GM23338 (cell line): ENCODE measurements at regions not wholly inside any gene's neighbourhood (a gene's known extent, or its start where the extent isn't known, plus 50 kb on each side); places are given as distances from the start of the nearest gene placed in this dataset.
A peak's percentile ranks its signal among the peaks of the same experiment; 100 is the strongest.
"Not testable (repeated sequence)": the region's sequence is repeated elsewhere in the genome, so short reads cannot be mapped to it uniquely, and the experiment has no call there.

Experiments
- ATAC-seq: fragments of 200-7000 bp; cut with Tn5 transposase; 3 replicates; pipeline ENCODE4 v1.9.1; 2020
- DNase-seq: peaks from one replicate; pipeline ENCODE4 v3.0.0-alpha.2; 2015; ENCODE audit warnings: low spot score
- H2AFZ ChIP-seq: fragments of 200-600 bp; sonication (generic); 2 replicates; pipeline ENCODE4 v1.8.0; 2016; ENCODE audit warnings: antibody characterized with exemption, mild to moderate bottlenecking, moderate library complexity
- H3F3A ChIP-seq: fragments of 200-600 bp; sonication (generic); replicated peaks from 2 replicates; pipeline ENCODE4 v1.8.0; 2017; ENCODE audit warnings: antibody characterized with exemption, mixed run types, low read depth
- H3K27ac ChIP-seq: fragments of 200-600 bp; sonication (generic); 2 replicates; pipeline ENCODE4 v1.6.1; 2016; ENCODE audit warnings: low read depth
- H3K27me3 ChIP-seq: fragments of 200-600 bp; sonication (generic); 2 replicates; pipeline ENCODE4 v1.8.0; 2016; ENCODE audit warnings: mild to moderate bottlenecking, mixed run types, moderate library complexity; ENCODE audit not compliant: insufficient read depth
- H3K36me3 ChIP-seq: fragments of 200-600 bp; sonication (generic); 2 replicates; pipeline ENCODE4 v1.8.0; 2016; ENCODE audit warnings: mild to moderate bottlenecking; ENCODE audit not compliant: insufficient read depth
- H3K4me1 ChIP-seq: fragments of 200-600 bp; sonication (generic); 2 replicates; pipeline ENCODE4 v1.8.0; 2016; ENCODE audit warnings: mild to moderate bottlenecking, moderate library complexity; ENCODE audit not compliant: insufficient read depth
- H3K4me2 ChIP-seq: fragments of 200-600 bp; sonication (generic); 2 replicates; pipeline ENCODE4 v1.7.1; 2017; ENCODE audit warnings: mixed run types
- H3K4me3 ChIP-seq: fragments of 200-600 bp; sonication (generic); 2 replicates; pipeline ENCODE4 v1.6.1; 2016; ENCODE audit warnings: mixed run types
- H3K79me2 ChIP-seq: fragments of 200-600 bp; sonication (generic); replicated peaks from 2 replicates; pipeline ENCODE4 v1.8.0; 2017; ENCODE audit warnings: mild to moderate bottlenecking; ENCODE audit not compliant: insufficient read depth
- H3K9me2 ChIP-seq: fragments of 200-600 bp; sonication (generic); 2 replicates; pipeline ENCODE4 v1.8.0; 2017; ENCODE audit not compliant: insufficient read depth
- H4K20me1 ChIP-seq: fragments of 200-600 bp; sonication (generic); replicated peaks from 2 replicates; pipeline ENCODE4 v1.8.0; 2017; ENCODE audit warnings: mild to moderate bottlenecking; ENCODE audit not compliant: insufficient read depth
- H3K27ac Mint-ChIP-seq: 2 replicates; pipeline ENCODE4 v1.8.0; 2020; ENCODE audit warnings: inconsistent platforms, mild to moderate bottlenecking, moderate library complexity, mixed read lengths
- H3K27me3 Mint-ChIP-seq: 3 replicates; pipeline ENCODE4 v1.8.0; 2022; ENCODE audit warnings: low read depth, mild to moderate bottlenecking, moderate library complexity, mixed read lengths, inconsistent platforms; ENCODE audit not compliant: insufficient read depth, poor library complexity
- H3K36me3 Mint-ChIP-seq: 3 replicates; pipeline ENCODE4 v1.8.0; 2021; ENCODE audit warnings: low read depth, mild to moderate bottlenecking, inconsistent platforms, moderate library complexity, mixed read lengths
- H3K4me1 Mint-ChIP-seq: 3 replicates; pipeline ENCODE4 v1.8.0; 2020; ENCODE audit warnings: mild to moderate bottlenecking, inconsistent platforms, mixed read lengths
- H3K4me3 Mint-ChIP-seq: 3 replicates; pipeline ENCODE4 v1.8.0; 2021; ENCODE audit warnings: moderate library complexity, mild to moderate bottlenecking, inconsistent platforms, mixed read lengths
- H3K9me3 Mint-ChIP-seq: 3 replicates; pipeline ENCODE4 v1.8.0; 2020; ENCODE audit warnings: moderate library complexity, mild to moderate bottlenecking, inconsistent platforms, mixed read lengths
- CREB1 ChIP-seq: fragments of 250-450 bp; sonication (Bioruptor Pico); IDR thresholded peaks from 2 replicates; pipeline ENCODE4 v1.5.0; 2020; ENCODE audit warnings: low read depth, mild to moderate bottlenecking, moderate library complexity
- ETS1 ChIP-seq: IDR thresholded peaks from 2 replicates; pipeline ENCODE4 v1.6.1; 2016; ENCODE audit warnings: antibody characterized with exemption
- EZH2 ChIP-seq: fragments of 200-600 bp; sonication (generic); IDR thresholded peaks from one replicate; pipeline ENCODE4 v1.8.0; 2017; ENCODE audit warnings: antibody characterized with exemption, mild to moderate bottlenecking, low read depth; ENCODE audit not compliant: unreplicated experiment
- EZH2phosphoT487 ChIP-seq: fragments of 200-600 bp; sonication (generic); IDR thresholded peaks from one replicate; pipeline ENCODE4 v1.8.1; 2018; ENCODE audit warnings: antibody characterized with exemption; ENCODE audit not compliant: unreplicated experiment
- JUNB ChIP-seq: IDR thresholded peaks from one replicate; pipeline ENCODE4 v1.6.1; 2016; ENCODE audit warnings: antibody characterized with exemption; ENCODE audit not compliant: unreplicated experiment
- ZNF114 ChIP-seq: fragments of 250-450 bp; sonication (Bioruptor Pico); IDR thresholded peaks from 2 replicates; pipeline ENCODE4 v1.5.0; 2020; ENCODE audit warnings: mild to moderate bottlenecking, moderate library complexity
- ZNF331 ChIP-seq: fragments of 250-450 bp; sonication (Bioruptor Pico); IDR thresholded peaks from 2 replicates; pipeline ENCODE4 v1.5.0; 2020; ENCODE audit warnings: low read depth, mild to moderate bottlenecking, moderate library complexity
- ZNF462 ChIP-seq: fragments of 250-450 bp; sonication (Bioruptor Pico); IDR thresholded peaks from 2 replicates; pipeline ENCODE4 v1.5.0; 2020; ENCODE audit warnings: mild to moderate bottlenecking, moderate library complexity

- TF ChIP-seq ZNF462 (CRISPR knock-in tag) (no peak), EZH2phosphoT487 (no peak), EZH2 (no peak), ZNF331 (CRISPR knock-in tag) (no peak), JUNB (no peak), ZNF114 (CRISPR knock-in tag) (no peak), ETS1 (no peak), CREB1 (no peak)
These were observed 192.2 kb downstream of the TPBG start (continued) for GRCh38 chr6:82555801-82556200.

- not testable (repeated sequence) for H3K36me3 Mint-ChIP-seq, H3F3A ChIP-seq, H3K4me2 ChIP-seq, H3K36me3 ChIP-seq, H3K27me3 Mint-ChIP-seq, H3K27me3 ChIP-seq, H3K79me2 ChIP-seq, H3K27ac ChIP-seq, H3K9me2 ChIP-seq, H3K27ac Mint-ChIP-seq, DNase-seq, H4K20me1 ChIP-seq, H3K4me1 Mint-ChIP-seq, H3K4me1 ChIP-seq, ATAC-seq, H3K9me3 Mint-ChIP-seq
- H2AFZ ChIP-seq, result peak overlapping the region; percentile 2; the same call in 1 of the 2 replicates
- H3K4me3 ChIP-seq, result 0 out of 2 replicates have a peak overlapping the region, but pooled peaks have one; percentile 34
- H3K4me3 Mint-ChIP-seq, result 0 out of 3 replicates have a peak overlapping the region, but pooled peaks have one; percentile 12
These were observed 194.9 kb downstream of the TPBG start for GRCh38 chr6:82558531-82558930.
